ENCODE measurements at regions not wholly inside any gene's neighbourhood (a gene's known extent, or its start where the extent isn't known, plus 50 kb on each side); places are given as distances from the start of the nearest gene placed in this dataset.

DNA sequence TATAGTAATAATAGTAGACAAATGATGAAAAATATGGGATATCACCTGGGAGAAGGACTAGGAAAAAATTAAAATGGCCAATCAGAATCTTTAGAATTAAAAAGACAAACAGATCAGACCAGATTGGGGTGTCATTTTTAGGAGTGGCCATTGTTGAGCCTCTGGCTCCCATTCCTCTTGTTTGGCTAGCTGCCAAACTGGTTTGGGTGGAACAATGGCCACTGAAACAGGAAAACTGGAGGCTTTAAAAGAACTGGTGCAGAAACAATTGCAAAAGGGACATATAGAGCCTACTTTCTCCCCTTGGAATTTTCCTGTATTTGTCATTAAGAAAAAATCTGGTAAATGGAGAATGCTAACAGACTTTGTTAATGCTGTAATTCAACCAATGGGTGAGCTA, 294.8 kb upstream of the DKK2 start:
- TF ChIP-seq, protein P1, sequence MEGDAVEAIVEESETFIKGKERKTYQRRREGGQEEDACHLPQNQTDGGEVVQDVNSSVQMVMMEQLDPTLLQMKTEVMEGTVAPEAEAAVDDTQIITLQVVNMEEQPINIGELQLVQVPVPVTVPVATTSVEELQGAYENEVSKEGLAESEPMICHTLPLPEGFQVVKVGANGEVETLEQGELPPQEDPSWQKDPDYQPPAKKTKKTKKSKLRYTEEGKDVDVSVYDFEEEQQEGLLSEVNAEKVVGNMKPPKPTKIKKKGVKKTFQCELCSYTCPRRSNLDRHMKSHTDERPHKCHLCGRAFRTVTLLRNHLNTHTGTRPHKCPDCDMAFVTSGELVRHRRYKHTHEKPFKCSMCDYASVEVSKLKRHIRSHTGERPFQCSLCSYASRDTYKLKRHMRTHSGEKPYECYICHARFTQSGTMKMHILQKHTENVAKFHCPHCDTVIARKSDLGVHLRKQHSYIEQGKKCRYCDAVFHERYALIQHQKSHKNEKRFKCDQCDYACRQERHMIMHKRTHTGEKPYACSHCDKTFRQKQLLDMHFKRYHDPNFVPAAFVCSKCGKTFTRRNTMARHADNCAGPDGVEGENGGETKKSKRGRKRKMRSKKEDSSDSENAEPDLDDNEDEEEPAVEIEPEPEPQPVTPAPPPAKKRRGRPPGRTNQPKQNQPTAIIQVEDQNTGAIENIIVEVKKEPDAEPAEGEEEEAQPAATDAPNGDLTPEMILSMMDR (IDR thresholded peaks at IDR 0.05 in 4 of 5, conservative IDR thresholded peaks at IDR 0.05 in 1 of 5): no peak
- no peak for TF ChIP-seq POLR2A (IDR thresholded peaks at IDR 0.05)

All from gastrocnemius medialis (tissue), 4 donors.